ENCODE measurements at regions not wholly inside any gene's neighbourhood (a gene's known extent, or its start where the extent isn't known, plus 50 kb on each side); places are given as distances from the start of the nearest gene placed in this dataset.

DNA sequence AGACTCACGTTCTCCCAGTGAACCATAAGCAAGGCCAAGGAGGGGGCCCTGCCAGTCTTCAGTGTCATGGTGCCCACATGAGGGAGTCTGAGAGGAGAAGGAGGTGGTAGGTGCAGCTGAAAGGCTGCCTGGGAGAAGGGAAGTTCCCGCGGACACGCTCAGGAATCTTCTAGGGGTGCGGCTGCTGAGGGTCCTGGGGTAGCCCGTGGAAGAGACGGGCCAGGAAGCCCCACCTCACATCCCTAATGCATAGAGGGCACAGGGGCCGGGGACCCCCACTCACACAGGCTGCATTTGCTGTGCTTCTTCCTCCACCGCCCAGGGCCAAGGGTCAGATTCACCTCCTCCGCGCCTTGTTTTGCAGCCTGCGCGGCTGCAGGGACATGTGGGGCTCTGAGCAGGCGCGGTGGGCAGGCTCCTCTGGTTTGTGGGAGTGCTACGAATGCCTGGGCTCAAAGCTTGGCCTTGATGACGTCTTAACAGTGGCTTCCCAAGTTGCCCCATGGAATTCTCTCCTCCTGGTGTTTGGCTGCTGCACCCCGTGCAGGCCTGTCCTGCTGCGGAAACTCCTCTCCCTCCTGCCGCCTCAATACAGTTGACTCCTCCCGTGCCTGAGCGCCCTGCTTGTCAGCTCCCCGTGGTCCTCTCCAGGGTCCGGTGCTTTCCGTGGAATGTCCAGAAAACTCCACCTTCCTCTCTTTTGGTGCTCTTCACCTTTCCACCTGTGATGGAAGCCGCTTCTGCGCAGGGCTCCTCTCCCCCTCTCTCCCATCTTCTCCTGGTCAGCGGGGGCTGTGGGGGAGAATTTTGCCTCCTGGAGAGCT is 95.7 kb downstream of the VAPA start:
- Histone ChIP-seq H3K36me3 (no peaks in the 10 kb centered on the region), H3K9me3 (no peaks in the 10 kb centered on the region), H3K4me1 (no peaks in the 10 kb centered on the region), H3K27ac (peak overlapping the region; percentile 31 to 79 (median 51)), H3K27me3 (no peaks in the 10 kb centered on the region), H3K4me3 (no peak overlapping the region)
- TF ChIP-seq, protein P1, sequence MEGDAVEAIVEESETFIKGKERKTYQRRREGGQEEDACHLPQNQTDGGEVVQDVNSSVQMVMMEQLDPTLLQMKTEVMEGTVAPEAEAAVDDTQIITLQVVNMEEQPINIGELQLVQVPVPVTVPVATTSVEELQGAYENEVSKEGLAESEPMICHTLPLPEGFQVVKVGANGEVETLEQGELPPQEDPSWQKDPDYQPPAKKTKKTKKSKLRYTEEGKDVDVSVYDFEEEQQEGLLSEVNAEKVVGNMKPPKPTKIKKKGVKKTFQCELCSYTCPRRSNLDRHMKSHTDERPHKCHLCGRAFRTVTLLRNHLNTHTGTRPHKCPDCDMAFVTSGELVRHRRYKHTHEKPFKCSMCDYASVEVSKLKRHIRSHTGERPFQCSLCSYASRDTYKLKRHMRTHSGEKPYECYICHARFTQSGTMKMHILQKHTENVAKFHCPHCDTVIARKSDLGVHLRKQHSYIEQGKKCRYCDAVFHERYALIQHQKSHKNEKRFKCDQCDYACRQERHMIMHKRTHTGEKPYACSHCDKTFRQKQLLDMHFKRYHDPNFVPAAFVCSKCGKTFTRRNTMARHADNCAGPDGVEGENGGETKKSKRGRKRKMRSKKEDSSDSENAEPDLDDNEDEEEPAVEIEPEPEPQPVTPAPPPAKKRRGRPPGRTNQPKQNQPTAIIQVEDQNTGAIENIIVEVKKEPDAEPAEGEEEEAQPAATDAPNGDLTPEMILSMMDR (IDR thresholded peaks at IDR 0.05), result no peak
- no peak for TF ChIP-seq POLR2A (IDR thresholded peaks at IDR 0.05)
- no peak for DNase-seq

DNA sequence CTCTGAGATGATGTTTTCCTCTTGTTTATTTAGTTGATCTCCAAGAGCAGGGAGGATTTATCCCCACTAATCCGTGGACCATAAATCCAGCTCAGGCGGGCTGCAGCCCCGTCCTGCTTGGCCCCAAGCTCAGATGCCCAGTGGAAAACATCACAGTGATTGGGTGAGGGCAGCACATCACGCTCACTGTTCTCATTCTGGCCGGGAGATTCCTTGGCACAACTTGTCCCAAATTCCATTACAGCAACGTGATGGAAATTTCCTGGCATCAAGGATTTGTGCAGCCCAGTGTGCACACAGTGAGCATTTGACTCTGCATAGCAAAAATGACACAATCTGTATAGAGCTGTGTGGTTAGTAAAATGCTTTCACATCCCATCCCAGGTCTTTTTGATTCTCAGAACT is 96.8 kb downstream of the VAPA start:
- DNase-seq, result peak in 1 of 3 donors; percentile 55
- Histone ChIP-seq H3K4me3 (no peak overlapping the region), H3K36me3 (no peaks in the 10 kb centered on the region), H3K27me3 (no peaks in the 10 kb centered on the region), H3K27ac (peak overlapping the region; percentile 31 to 79 (median 58)), H3K9me3 (no peaks in the 10 kb centered on the region), H3K4me1 (peaks cover 0 to 3% (median 0%) of the 10 kb centered on the region in 4 donors)
- no peak for TF ChIP-seq POLR2A (IDR thresholded peaks at IDR 0.05)
- TF ChIP-seq, protein P1 (IDR thresholded peaks at IDR 0.05), result no peak

DNA sequence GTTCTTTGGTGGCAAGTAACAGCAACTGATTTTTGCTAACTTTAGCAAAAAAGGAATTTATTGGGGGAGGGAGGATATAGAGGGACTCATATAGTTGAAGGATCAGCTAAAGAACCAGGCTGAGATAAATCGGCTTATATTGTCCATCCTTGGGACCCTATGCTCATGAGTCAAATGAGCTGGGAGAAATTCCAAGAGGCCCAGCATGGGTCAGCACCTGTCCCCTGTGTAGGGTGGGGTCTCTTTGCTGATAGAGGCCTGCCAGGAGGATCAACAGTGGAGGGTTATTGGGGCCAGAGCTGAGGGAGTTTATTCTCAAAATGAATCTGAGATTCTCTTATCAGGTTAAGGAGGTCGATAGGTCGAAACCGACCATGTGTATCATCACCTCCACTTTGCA is 97.2 kb downstream of the VAPA start:
- Histone ChIP-seq H3K4me1 (peaks cover 0 to 8% (median 0%) of the 10 kb centered on the region in 4 donors), H3K27ac (peak overlapping the region in 3 of 4 donors; percentile 49 to 79 (median 68)), H3K27me3 (no peaks in the 10 kb centered on the region), H3K36me3 (no peaks in the 10 kb centered on the region), H3K9me3 (no peaks in the 10 kb centered on the region), H3K4me3 (no peak overlapping the region)
- DNase-seq, result no peak
- TF ChIP-seq POLR2A (IDR thresholded peaks at IDR 0.05), result no peak
- TF ChIP-seq, protein P1 (IDR thresholded peaks at IDR 0.05), result no peak

DNA sequence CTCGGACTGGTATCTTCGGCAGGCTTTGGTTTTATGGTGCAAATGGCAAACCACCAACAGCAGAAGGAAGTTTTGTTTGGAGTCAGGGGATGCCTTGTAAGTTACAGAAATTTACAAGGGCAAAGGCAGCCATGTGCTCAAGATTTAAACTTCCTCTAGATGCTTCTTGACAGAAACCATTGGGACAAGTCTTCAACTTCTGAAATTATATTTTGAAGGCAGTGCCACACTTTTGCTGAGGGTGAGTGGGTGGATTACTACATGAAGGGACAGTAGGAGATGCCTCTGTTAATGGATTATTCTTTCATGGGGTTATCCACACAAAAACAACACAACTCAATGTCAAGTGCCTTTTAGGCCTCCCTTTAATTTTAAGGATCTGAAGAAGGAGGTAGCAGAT is 97.9 kb downstream of the VAPA start:
- Histone ChIP-seq H3K36me3 (no peaks in the 10 kb centered on the region), H3K27ac (peak overlapping the region in 3 of 4 donors; percentile 49 to 79 (median 68)), H3K27me3 (no peaks in the 10 kb centered on the region), H3K9me3 (no peaks in the 10 kb centered on the region), H3K4me3 (no peak overlapping the region), H3K4me1 (peaks cover 0 to 15% (median 0%) of the 10 kb centered on the region in 4 donors)
- DNase-seq, result no peak
- TF ChIP-seq, protein P1 (IDR thresholded peaks at IDR 0.05), result no peak
- no peak for TF ChIP-seq POLR2A (IDR thresholded peaks at IDR 0.05)

DNA sequence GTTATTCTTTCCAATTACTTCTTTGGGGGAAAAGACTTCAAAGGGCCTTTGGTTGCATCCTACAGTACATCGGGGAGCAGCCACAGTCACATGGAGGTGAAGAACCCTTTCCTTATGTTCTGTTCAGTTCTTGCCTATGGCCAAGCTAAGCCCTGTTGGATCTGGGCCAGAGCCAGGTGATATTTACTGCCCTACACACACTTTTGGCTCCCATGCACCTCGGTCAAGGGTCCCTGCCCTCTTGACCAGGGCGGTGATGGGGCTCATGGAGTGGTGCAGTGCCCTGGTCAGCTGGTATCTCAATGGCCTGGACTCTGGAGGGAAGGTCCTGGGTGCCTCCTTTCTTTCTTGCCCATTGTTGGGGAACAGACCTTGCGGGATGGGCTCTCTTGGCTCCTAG is 98.7 kb downstream of the VAPA start:
- TF ChIP-seq POLR2A (IDR thresholded peaks at IDR 0.05), result no peak
- TF ChIP-seq, protein P1 (IDR thresholded peaks at IDR 0.05), result no peak

More for the DNA sequence above, 98.7 kb downstream of the VAPA start:
- H3K27me3 ChIP-seq, result no peaks in the 10 kb centered on the region
- H3K36me3 ChIP-seq, result no peaks in the 10 kb centered on the region
- peaks cover 0 to 15% (median 0%) of the 10 kb centered on the region in 4 donors for H3K4me1 ChIP-seq
- no peak overlapping the region for H3K27ac ChIP-seq
- no peaks in the 10 kb centered on the region for H3K9me3 ChIP-seq
- no peak for DNase-seq
- no peak overlapping the region for H3K4me3 ChIP-seq
